ENCODE measurements at regions not wholly inside any gene's neighbourhood (a gene's known extent, or its start where the extent isn't known, plus 50 kb on each side); places are given as distances from the start of the nearest gene placed in this dataset. TPM values are rescaled to one million over a fixed set of nuclear protein-coding genes. Genes with fewer than 3 reads are reported as not detected.
A peak's percentile ranks its signal among the peaks of the same experiment; 100 is the strongest.

DNA sequence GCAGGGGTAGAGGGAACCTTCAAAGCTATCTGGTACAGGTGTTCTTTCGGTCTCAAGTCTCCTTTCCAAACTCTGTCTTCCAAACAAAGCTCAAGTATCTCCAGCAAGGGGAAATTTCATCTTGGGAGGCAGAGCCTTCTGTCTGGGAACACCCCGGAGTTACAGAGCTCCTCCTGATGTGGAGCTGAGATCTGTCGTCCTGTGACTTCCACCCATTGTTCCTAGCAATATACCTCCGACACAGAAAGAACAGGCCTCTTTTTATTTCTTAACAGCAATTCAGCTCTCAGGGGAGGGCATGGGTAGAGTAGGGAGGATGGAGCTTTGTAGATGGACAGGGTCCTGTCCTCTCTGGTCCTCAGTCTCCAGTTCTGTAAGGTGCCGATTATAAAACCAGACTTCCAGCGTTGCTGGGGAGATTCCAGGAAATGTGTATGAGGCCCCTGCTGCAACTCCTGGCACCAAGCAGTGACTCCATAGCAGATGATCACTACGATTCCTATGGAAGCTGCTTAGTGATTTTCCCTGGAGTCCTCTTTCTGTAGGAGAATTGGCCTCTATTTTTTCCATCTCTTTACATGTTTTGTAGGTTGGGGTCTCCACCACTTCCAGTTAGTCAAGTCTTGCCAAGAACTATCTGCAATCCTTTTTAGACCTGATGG is 56.0 kb upstream of the ARGLU1 start:
- no peak for DNase-seq (ENCODE audit: low spot score in 2 of 2, unreplicated experiment in 2 of 2)
- TF ChIP-seq CTCF (IDR thresholded peaks at IDR 0.05; ENCODE audit: unreplicated experiment), result no peak
- H3K4me1 Mint-ChIP-seq, result peaks cover 28% of the 10 kb centered on the region
- no peaks in the 10 kb centered on the region for H3K36me3 Mint-ChIP-seq
- H3K27ac Mint-ChIP-seq, result no peak overlapping the region
- no peaks in the 10 kb centered on the region for H3K27me3 Mint-ChIP-seq (ENCODE audit: low read depth)
- H3K9me3 Mint-ChIP-seq, result no peaks in the 10 kb centered on the region
- no peak overlapping the region for H3K4me3 Mint-ChIP-seq

GRCh38 chr13:106621833-106622232 is 53.9 kb upstream of the ARGLU1 start:
- H3K27ac Mint-ChIP-seq, result no peak overlapping the region
- no peak overlapping the region for H3K4me3 Mint-ChIP-seq
- DNase-seq (ENCODE audit: low spot score in 2 of 2, unreplicated experiment in 2 of 2), result no peak
- no peaks in the 10 kb centered on the region for H3K9me3 Mint-ChIP-seq
- no peaks in the 10 kb centered on the region for H3K36me3 Mint-ChIP-seq
- no peaks in the 10 kb centered on the region for H3K27me3 Mint-ChIP-seq (ENCODE audit: low read depth)
- TF ChIP-seq CTCF (IDR thresholded peaks at IDR 0.05; ENCODE audit: unreplicated experiment), result no peak
- peaks cover 28% of the 10 kb centered on the region for H3K4me1 Mint-ChIP-seq

DNA sequence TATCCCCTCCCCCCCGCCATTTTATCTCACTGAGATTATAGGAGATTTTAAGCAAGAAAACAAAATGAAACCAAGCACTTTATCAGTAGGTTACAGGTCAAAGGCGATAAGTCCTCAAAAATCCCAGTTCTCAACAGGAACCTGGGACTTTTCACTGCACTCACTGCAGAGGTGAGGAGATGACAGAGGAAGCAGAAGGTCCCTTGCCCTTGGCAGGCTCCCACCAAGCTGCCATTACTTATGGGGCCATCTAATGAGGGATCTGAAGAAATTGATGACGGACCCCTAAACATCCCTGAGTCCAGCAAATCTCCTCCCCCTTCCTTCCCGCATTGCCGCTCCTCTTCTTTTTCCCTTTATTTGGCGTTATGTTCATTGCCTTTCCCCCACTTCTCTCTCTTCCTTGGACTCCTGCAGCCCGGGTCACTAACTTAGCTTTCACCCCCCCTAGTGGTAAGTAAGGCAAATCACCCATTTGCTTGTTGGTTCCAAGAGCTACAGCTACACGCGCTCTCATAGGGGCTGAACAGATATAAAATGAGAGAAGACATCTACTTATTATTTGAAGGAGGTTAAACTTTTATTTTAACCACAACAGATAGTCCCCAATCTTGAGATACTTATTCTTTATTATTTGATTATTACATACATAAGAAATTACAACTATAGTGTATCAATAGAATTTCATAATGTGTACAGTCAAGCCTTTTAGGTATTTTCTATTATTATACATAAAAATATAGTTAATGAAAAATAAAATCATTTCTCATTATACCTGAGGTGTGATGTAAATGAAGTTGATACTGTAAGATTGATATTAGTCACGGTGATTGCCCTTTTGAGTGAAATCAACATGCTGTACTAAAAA is 52.0 kb upstream of the ARGLU1 start:
- Mint-ChIP-seq H3K36me3 (no peaks in the 10 kb centered on the region), H3K27ac (no peak overlapping the region), H3K9me3 (no peaks in the 10 kb centered on the region), H3K4me1 (peaks cover 28% of the 10 kb centered on the region), H3K27me3 (ENCODE audit: low read depth) (no peaks in the 10 kb centered on the region), H3K4me3 (peak overlapping the region; percentile 0)
- TF ChIP-seq CTCF (IDR thresholded peaks at IDR 0.05; ENCODE audit: unreplicated experiment), result peak; percentile 77
- no peak for DNase-seq (ENCODE audit: low spot score in 2 of 2, unreplicated experiment in 2 of 2)

Small RNA genes in the stretch of these regions (microRNA-seq; reads per million reads assigned to microRNA genes)
- gene MIR1267, result not detected
